Esophagus squamous epithelium (tissue), 4 donors: ENCODE measurements at regions not wholly inside any gene's neighbourhood (a gene's known extent, or its start where the extent isn't known, plus 50 kb on each side); places are given as distances from the start of the nearest gene placed in this dataset.
"Not testable (repeated sequence)": the region's sequence is repeated elsewhere in the genome, so short reads cannot be mapped to it uniquely, and the experiment has no call there.

Experiments
- POLR2A ChIP-seq, 4 donors: fragments of 450-650 bp; IDR thresholded peaks; one replicate each; pipeline ENCODE4 v1.6.1; 2017; ENCODE audit warnings: antibody characterized with exemption in 4 of 4, mild to moderate bottlenecking in 4 of 4, moderate library complexity in 3 of 4
- TF ChIP-seq, protein P1 (sequence below), 6 experiments: fragments of 450-650 bp in 4 of 6; fragments of 200-600 bp in 2 of 6; sonication (generic) in 2 of 6; IDR thresholded peaks; one replicate each; pipeline ENCODE4 v1.5.1; 2016 to 2019; ENCODE audit warnings: antibody characterized with exemption in 6 of 6, mild to moderate bottlenecking in 4 of 6, moderate library complexity in 4 of 6

DNA sequence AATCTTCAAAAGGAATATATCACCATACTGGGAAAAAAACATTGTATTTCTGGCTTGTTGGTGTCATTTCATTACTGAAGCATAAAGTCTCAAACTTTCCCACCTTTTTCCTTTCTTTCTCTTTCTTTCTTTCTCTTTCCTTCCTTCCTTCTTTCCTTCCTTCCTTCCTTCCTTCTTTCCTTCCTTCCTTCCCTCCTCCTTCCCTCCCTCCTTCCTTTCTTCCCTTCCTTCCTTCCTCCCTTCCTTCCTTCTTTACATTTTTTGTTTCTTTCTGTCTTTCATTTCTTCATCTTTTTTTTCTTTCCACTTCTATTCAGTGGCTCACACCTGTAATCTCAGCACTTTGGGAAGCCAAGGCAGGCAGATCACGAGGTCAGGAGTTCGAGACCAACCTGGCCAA is 1160.7 kb downstream of the PCDH7 start:
- TF ChIP-seq, protein P1, sequence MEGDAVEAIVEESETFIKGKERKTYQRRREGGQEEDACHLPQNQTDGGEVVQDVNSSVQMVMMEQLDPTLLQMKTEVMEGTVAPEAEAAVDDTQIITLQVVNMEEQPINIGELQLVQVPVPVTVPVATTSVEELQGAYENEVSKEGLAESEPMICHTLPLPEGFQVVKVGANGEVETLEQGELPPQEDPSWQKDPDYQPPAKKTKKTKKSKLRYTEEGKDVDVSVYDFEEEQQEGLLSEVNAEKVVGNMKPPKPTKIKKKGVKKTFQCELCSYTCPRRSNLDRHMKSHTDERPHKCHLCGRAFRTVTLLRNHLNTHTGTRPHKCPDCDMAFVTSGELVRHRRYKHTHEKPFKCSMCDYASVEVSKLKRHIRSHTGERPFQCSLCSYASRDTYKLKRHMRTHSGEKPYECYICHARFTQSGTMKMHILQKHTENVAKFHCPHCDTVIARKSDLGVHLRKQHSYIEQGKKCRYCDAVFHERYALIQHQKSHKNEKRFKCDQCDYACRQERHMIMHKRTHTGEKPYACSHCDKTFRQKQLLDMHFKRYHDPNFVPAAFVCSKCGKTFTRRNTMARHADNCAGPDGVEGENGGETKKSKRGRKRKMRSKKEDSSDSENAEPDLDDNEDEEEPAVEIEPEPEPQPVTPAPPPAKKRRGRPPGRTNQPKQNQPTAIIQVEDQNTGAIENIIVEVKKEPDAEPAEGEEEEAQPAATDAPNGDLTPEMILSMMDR (IDR thresholded peaks at IDR 0.05) = not testable (repeated sequence)
- TF ChIP-seq POLR2A (IDR thresholded peaks at IDR 0.05) = not testable (repeated sequence)
